Neural cell (in vitro differentiated cells): ENCODE measurements at regions not wholly inside any gene's neighbourhood (a gene's known extent, or its start where the extent isn't known, plus 50 kb on each side); places are given as distances from the start of the nearest gene placed in this dataset.

Source experiments
- H2AFZ ChIP-seq: fragments of 200-600, 300-800 bp; sonication (generic), shearing (Covaris generic); 2 replicates; pipeline ENCODE4 v1.6.0; 2014; ENCODE audit warnings: low read depth, mild to moderate bottlenecking, antibody characterized with exemption, low read length, moderate library complexity
- H3F3A ChIP-seq: fragments of 200-600 bp; shearing (Covaris generic); 2 replicates; pipeline ENCODE4 v1.6.1; 2016; ENCODE audit warnings: mild to moderate bottlenecking, moderate library complexity, mixed read lengths, antibody characterized with exemption, low read length; ENCODE audit not compliant: insufficient read depth, poor library complexity, severe bottlenecking
- H3K27ac ChIP-seq: fragments of 200-600, 300-800 bp; sonication (generic), shearing (Covaris generic); 2 replicates; pipeline ENCODE4 v1.5.1; 2014; ENCODE audit warnings: mild to moderate bottlenecking, low read length, moderate library complexity
- H3K27me3 ChIP-seq: fragments of 300-800, 200-600 bp; sonication (generic), shearing (Covaris generic); 2 replicates; pipeline ENCODE4 v1.6.0; 2014; ENCODE audit warnings: mild to moderate bottlenecking, low read depth, low read length, moderate library complexity; ENCODE audit not compliant: insufficient read depth
- H3K36me3 ChIP-seq: fragments of 300-800, 200-600 bp; sonication (generic), shearing (Covaris generic); 2 replicates; pipeline ENCODE4 v1.5.1; 2014; ENCODE audit warnings: mild to moderate bottlenecking, antibody characterized with exemption, low read length, moderate library complexity; ENCODE audit not compliant: insufficient read depth
- H3K4me2 ChIP-seq: fragments of 300-800, 200-600 bp; sonication (generic), shearing (Covaris generic); 2 replicates; pipeline ENCODE4 v1.6.0; 2014; ENCODE audit warnings: mild to moderate bottlenecking, low read length
- H3K4me3 ChIP-seq: fragments of 300-800, 200-600 bp; sonication (generic), shearing (Covaris generic); 2 replicates; pipeline ENCODE4 v1.5.1; 2014; ENCODE audit warnings: mild to moderate bottlenecking, low read length, moderate library complexity
- H3K79me2 ChIP-seq: fragments of 200-600 bp; shearing (Covaris generic); replicated peaks from 2 replicates; pipeline ENCODE4 v1.6.0; 2014; ENCODE audit warnings: mild to moderate bottlenecking, low read length, moderate library complexity; ENCODE audit not compliant: insufficient read depth
- H3K9ac ChIP-seq: fragments of 300-800, 200-600 bp; sonication (generic), shearing (Covaris generic); 2 replicates; pipeline ENCODE4 v1.6.1; 2016; ENCODE audit warnings: mild to moderate bottlenecking, low read length, mixed read lengths
- H3K9me2 ChIP-seq: fragments of 200-600 bp; shearing (Covaris generic); 2 replicates; pipeline ENCODE4 v1.6.1; 2016; ENCODE audit warnings: mild to moderate bottlenecking, low read length, mixed read lengths; ENCODE audit not compliant: insufficient read depth
- H3K9me3 ChIP-seq: fragments of 200-600, 300-800 bp; sonication (generic), shearing (Covaris generic); 2 replicates; pipeline ENCODE4 v1.6.1; 2016; ENCODE audit warnings: mild to moderate bottlenecking, mixed run types, low read length, moderate library complexity, mixed read lengths
- H4K20me1 ChIP-seq: fragments of 200-600 bp; shearing (Covaris generic); 2 replicates; pipeline ENCODE4 v1.6.1; 2016; ENCODE audit warnings: mild to moderate bottlenecking, mixed run types; ENCODE audit not compliant: insufficient read depth
- CTCF ChIP-seq: fragments of 450-650 bp; IDR thresholded peaks from 2 replicates; pipeline ENCODE4 v1.5.1; 2014; ENCODE audit warnings: antibody characterized with exemption, mild to moderate bottlenecking, moderate library complexity; ENCODE audit not compliant: poor library complexity, severe bottlenecking
- EP300 ChIP-seq: fragments of 450-650 bp; conservative IDR thresholded peaks from 2 replicates; pipeline ENCODE4 v1.6.1; 2014; ENCODE audit warnings: antibody characterized with exemption, mild to moderate bottlenecking, moderate library complexity; ENCODE audit not compliant: poor library complexity, severe bottlenecking
- EZH2 ChIP-seq: fragments of 200-600, 300-800 bp; shearing (Covaris generic), sonication (generic); IDR thresholded peaks from 2 replicates; pipeline ENCODE4 v1.6.1; 2014; ENCODE audit warnings: antibody characterized with exemption, low read length, borderline replicate concordance, mild to moderate bottlenecking; ENCODE audit not compliant: insufficient read depth, poor library complexity, severe bottlenecking
- MXI1 ChIP-seq: fragments of 450-650 bp; conservative IDR thresholded peaks from 2 replicates; pipeline ENCODE4 v1.6.1; 2014; ENCODE audit warnings: antibody characterized with exemption, mild to moderate bottlenecking; ENCODE audit not compliant: poor library complexity, severe bottlenecking
- POLR2AphosphoS5 ChIP-seq: IDR thresholded peaks from 2 replicates; pipeline ENCODE4 v1.6.1; 2012
- RAD21 ChIP-seq: fragments of 450-650 bp; conservative IDR thresholded peaks from 2 replicates; pipeline ENCODE4 v1.6.1; 2014; ENCODE audit warnings: antibody characterized with exemption, mild to moderate bottlenecking, moderate library complexity
- REST ChIP-seq: IDR thresholded peaks from 2 replicates; pipeline ENCODE4 v1.6.1; 2012; ENCODE audit warnings: borderline replicate concordance
- SMC3 ChIP-seq: fragments of 450-650 bp; conservative IDR thresholded peaks from 2 replicates; pipeline ENCODE4 v1.6.1; 2014; ENCODE audit warnings: antibody characterized with exemption, mild to moderate bottlenecking, moderate library complexity; ENCODE audit not compliant: poor library complexity
- TAF1 ChIP-seq: IDR thresholded peaks from 2 replicates; pipeline ENCODE4 v1.6.1; 2012; ENCODE audit warnings: low read depth

- Histone ChIP-seq H2AFZ (no peak overlapping the region), H4K20me1 (no peaks in the 10 kb centered on the region), H3K9me3 (no peaks in the 10 kb centered on the region), H3K27me3 (no peaks in the 10 kb centered on the region), H3K27ac (no peak overlapping the region), H3K9me2 (no peaks in the 10 kb centered on the region), H3K9ac (no peak overlapping the region), H3K36me3 (no peaks in the 10 kb centered on the region), H3F3A (no peaks in the 10 kb centered on the region), H3K4me2 (no peak overlapping the region), H3K79me2 (no peaks in the 10 kb centered on the region), H3K4me3 (no peak overlapping the region)
- TF ChIP-seq RAD21, result no peak
Observed at GRCh38 chr12:59077153-59077552, 156.8 kb upstream of the LRIG3 start.

- Histone ChIP-seq H3F3A (no peaks in the 10 kb centered on the region), H3K27ac (no peak overlapping the region), H3K9me3 (no peaks in the 10 kb centered on the region), H3K4me3 (no peak overlapping the region), H3K36me3 (no peaks in the 10 kb centered on the region), H3K4me2 (no peak overlapping the region), H3K9me2 (no peaks in the 10 kb centered on the region), H3K79me2 (no peaks in the 10 kb centered on the region), H3K27me3 (no peaks in the 10 kb centered on the region), H2AFZ (no peak overlapping the region), H3K9ac (no peak overlapping the region), H4K20me1 (no peaks in the 10 kb centered on the region)
- TF ChIP-seq RAD21, result no peak
- TF ChIP-seq CTCF, result no peak
- TF ChIP-seq EP300, result no peak
- no peak for TF ChIP-seq TAF1
- TF ChIP-seq POLR2AphosphoS5, result no peak
- TF ChIP-seq SMC3, result no peak
- TF ChIP-seq EZH2, result no peak
- TF ChIP-seq MXI1, result no peak
- TF ChIP-seq REST, result no peak
Observed at GRCh38 chr12:59076622-59077021, 156.3 kb upstream of the LRIG3 start.

- Histone ChIP-seq H2AFZ (no peak overlapping the region), H3K9me3 (no peaks in the 10 kb centered on the region), H3K9ac (no peak overlapping the region), H3K4me2 (no peak overlapping the region), H3K9me2 (no peaks in the 10 kb centered on the region), H3K4me3 (no peak overlapping the region), H3K27ac (no peak overlapping the region), H3K36me3 (no peaks in the 10 kb centered on the region), H3F3A (no peaks in the 10 kb centered on the region), H3K27me3 (no peaks in the 10 kb centered on the region), H4K20me1 (no peaks in the 10 kb centered on the region), H3K79me2 (no peaks in the 10 kb centered on the region)
- TF ChIP-seq TAF1, result no peak
- no peak for TF ChIP-seq CTCF
- no peak for TF ChIP-seq EP300
- no peak for TF ChIP-seq POLR2AphosphoS5
- no peak for TF ChIP-seq RAD21
- TF ChIP-seq SMC3, result no peak
- no peak for TF ChIP-seq EZH2
- no peak for TF ChIP-seq REST
- TF ChIP-seq MXI1, result no peak
Observed at GRCh38 chr12:59075968-59076490, 155.7 kb upstream of the LRIG3 start.
